ENCODE measurements at regions not wholly inside any gene's neighbourhood (a gene's known extent, or its start where the extent isn't known, plus 50 kb on each side); places are given as distances from the start of the nearest gene placed in this dataset.
"Not testable (repeated sequence)": the region's sequence is repeated elsewhere in the genome, so short reads cannot be mapped to it uniquely, and the experiment has no call there.

- DNase-seq (ENCODE audit: low read depth): no peak
These were observed 214.7 kb upstream of the PLPPR1 start for GRCh38 chr9:100813871-100814270.

DNA sequence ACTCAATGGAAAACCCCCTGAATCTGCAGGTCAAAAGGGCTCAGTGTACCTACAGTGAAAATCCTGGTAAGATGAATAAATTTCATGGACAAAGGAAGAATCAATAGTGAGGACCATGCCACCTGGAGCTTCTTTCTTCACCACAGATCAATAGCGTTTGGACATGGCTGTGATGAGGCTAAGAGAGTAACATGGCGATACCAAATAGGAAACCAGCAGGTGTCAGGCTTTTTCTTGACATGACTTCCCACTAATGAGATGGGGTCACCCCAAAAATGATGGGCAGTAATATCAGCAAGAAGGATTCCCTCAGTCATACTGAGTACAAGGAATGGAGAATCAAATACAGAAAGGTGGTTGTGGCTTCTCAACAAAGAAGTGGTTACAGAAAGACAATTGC lies 208.5 kb upstream of the PLPPR1 start:
- no peak for DNase-seq (ENCODE audit: low read depth)

DNA sequence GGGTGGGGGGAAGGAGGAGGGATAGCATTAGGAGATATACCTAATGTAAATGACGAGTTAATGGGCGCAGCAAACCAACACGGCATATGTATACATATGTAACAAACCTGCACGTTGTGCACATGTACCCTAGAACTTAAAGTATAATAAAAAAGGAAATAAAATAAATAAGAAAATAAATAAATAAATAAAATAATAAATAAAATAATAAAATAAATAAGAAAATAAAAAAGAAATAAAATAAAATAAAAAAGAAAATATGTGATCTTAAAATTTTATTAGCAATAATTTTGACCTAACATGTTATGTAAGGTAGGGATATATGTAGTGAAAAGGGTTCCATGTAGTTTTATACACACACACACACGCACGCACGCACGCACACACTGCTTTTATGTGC lies 195.5 kb upstream of the PLPPR1 start:
- DNase-seq (ENCODE audit: low read depth): not testable (repeated sequence)

DNA sequence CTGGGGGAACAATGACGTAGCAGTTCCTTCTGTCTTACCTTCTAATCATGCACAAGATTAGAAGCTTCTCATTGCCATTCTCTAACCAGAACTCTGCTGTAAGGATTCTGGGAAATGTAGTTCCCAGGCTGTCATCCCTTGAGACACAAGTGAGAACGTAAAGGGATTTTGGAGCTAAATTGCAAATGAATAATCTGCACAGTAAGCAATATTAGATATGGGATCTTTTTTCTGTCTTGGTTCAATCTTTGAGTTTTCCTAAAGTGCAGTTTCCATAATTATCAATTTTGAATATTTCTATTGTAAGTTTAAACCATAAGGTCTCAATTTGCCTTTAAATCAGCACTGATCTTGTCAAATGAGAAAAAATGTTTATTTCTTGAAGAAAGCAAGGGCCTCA lies 189.7 kb upstream of the PLPPR1 start:
- DNase-seq (ENCODE audit: low read depth): no peak

DNA sequence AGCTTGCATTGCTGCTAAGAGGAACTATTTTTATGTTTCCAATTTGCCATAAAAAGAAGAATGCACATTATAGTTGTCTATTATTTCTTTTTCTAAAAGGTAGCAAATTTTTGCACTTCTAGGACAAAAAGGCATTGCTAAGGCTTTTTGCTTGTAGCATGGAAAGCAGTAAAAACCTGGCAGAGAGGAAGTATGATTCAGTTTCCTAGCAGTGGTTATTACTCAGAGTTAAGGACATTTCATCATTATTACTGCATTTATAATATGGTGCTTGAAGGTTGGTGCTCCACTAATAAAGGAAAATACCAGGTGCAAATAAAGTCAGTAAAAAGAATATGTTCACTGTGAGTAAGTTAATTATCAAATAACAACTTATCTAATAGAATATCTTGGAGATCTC lies 179.8 kb upstream of the PLPPR1 start:
- DNase-seq (ENCODE audit: low read depth): no peak

DNA sequence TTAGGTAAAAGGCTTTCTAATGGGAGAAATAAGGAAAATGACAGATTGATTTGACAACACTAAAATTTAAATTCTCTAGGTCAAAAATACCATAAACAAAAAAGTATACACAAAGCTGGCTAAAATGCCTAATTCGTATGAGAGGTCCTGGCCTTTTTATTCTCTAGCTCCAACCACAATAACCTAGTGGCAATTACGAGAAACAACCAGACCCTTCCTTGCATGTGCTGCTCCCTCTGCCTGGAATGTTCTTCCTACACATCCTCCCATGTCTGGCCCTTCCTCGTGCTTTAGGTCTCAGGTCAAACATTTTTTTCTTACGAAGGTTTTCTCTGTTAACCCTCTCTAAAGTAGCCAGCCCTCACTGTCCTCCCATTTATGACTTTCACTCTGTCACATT lies 176.4 kb upstream of the PLPPR1 start:
- DNase-seq (ENCODE audit: low read depth): no peak

GRCh38 chr9:100856238-100856637 lies 172.3 kb upstream of the PLPPR1 start:
- no peak for DNase-seq (ENCODE audit: low read depth)

DNA sequence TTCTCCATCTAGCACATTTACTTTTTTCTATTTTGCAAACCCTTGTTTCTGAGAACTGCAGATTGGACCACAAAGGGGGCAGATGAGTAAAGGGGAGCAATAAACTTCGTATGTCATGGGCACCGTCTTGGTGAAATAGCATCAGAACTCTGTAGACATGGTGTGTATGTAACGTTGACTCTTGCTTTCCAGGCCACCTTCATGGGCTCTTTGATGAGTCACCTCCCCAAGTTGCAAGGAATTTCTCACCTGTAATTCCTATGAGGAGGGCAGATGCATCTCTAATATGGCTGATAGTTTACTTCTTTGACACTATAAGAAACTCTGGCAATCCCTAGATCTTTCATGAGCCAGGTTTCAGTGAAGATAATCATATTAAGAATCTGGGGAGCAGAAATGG lies 163.4 kb upstream of the PLPPR1 start:
- DNase-seq (ENCODE audit: low read depth): no peak

DNA sequence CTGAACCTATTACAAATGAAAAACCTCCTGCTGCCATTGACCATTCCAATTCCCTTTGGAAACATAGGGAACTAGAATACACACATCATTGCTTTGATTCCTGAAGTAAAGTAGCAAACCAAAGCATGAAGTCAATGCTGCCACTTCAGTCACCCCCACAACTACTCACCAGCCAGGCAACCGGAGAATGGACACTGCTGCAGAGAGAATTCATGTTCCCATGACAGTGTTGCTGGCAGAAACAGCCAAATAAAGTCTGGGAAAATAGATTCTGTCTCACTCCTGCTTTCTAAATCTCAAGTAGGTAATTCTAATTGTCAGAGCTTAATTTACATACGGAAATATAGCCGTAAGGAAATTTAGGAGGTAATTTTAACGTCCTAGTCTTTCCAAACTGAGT lies 162.9 kb upstream of the PLPPR1 start:
- no peak for DNase-seq (ENCODE audit: low read depth)

DNA sequence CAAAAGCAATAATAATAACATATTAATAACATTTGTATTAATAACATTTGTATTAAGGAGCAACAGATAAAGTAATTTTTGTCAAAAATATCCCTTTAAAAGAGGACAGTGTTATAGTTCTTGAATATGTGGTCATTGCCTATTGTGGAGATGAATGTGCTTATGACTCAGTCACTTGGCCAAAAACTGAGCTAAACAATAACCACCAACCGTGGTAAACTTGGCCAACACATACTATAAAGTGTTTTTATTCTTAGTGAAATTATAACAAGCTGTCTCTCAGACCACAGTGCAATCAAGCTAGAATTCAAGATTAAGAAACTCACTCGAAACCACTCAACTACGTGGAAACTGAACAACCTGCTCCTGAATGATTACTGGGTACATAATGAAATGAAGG lies 159.2 kb upstream of the PLPPR1 start:
- no peak for DNase-seq (ENCODE audit: low read depth)

GRCh38 chr9:100879884-100880283 lies 148.6 kb upstream of the PLPPR1 start:
- no peak for DNase-seq (ENCODE audit: low read depth)

GRCh38 chr9:100880284-100880683 lies 148.2 kb upstream of the PLPPR1 start:
- no peak for DNase-seq (ENCODE audit: low read depth)

- DNase-seq (ENCODE audit: low read depth): no peak
These were observed 144.0 kb upstream of the PLPPR1 start for GRCh38 chr9:100884518-100884917.

GRCh38 chr9:100890321-100890720 lies 138.2 kb upstream of the PLPPR1 start:
- no peak for DNase-seq (ENCODE audit: low read depth)

DNA sequence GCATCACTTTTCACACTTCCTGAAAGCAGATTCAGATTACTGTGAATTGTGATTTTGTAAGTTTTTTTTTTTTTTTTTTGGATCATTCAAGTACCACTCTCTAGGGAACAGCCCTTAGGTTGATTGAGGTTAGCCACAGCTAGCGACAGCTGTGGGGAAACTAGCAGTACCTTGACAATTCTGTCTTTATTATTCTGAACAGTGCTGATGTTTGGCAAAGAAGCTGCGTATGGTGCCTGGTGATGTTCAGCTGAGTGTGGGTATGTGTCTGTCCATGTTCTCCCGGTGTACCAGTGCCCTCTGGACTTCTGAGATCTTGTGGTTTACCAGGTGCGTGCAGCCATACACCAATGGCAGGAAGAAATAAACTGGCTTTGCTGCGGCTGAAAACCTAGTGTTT lies 117.3 kb upstream of the PLPPR1 start:
- DNase-seq (ENCODE audit: low read depth): no peak

DNA sequence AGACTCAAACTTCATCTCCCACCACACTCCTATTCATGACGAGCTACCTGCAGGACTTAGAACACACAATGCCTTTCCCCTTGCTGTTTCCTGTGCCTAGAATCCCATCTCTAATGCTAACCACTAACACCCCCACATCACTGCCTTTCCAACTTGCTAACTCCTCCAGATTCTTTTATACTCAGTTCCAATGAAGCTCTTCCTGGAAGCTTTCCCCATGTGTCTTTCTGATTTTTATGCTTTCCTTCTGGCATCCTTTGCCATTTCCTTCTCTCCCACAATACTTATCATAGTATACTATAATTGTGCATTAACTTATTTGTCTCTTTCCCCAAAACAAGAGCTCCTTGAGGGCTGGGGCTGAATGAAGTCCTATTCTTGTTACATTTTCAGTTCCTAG lies 115.3 kb upstream of the PLPPR1 start:
- DNase-seq (ENCODE audit: low read depth): no peak

GRCh38 chr9:100914266-100914665 lies 114.3 kb upstream of the PLPPR1 start:
- no peak for DNase-seq (ENCODE audit: low read depth)

DNA sequence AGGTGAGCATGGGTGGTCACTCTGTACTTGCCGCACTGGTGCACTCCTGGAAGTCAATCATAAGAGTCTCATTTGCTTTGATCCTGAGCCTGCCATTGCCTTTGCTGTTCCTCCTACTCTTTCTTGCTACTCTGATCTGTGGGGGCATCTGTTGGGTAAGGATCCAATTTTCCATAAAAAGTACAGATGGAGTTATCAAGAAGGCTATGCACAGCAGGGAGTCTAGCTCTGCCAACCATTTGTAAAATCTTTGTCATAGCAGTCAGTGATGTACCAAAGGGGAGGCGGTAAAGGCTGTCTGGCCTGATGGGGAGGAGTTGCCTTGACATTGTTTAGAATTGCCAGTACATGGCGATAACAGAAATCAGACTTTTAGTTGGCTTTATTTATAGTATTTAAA lies 109.0 kb upstream of the PLPPR1 start:
- DNase-seq (ENCODE audit: low read depth): no peak

GRCh38 chr9:100926366-100926765 lies 102.2 kb upstream of the PLPPR1 start:
- DNase-seq (ENCODE audit: low read depth): no peak

DNA sequence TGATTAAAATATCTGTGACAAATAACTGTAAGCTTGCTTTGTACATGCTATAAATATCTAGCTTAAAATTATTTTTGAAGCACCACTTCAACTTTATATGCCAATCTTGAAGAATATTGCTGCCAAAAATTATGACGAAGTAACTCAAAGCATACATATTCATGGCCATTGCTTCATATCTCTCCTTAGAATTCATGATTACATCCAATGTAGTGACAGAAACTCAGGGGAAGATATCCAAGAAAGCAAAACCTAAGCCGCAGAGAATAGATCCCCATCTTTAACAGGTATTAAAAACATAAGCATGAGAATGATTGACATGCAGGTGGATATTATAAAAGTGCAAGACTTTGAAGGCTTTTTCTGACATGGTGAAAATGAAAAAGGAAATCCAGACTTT lies 100.8 kb upstream of the PLPPR1 start:
- DNase-seq (ENCODE audit: low read depth): no peak

GRCh38 chr9:100933656-100934055 lies 94.9 kb upstream of the PLPPR1 start:
- no peak for DNase-seq (ENCODE audit: low read depth)

- DNase-seq (ENCODE audit: low read depth): no peak
These were observed 91.1 kb upstream of the PLPPR1 start for GRCh38 chr9:100937382-100937781.

- no peak for DNase-seq (ENCODE audit: low read depth)
These were observed 90.0 kb upstream of the PLPPR1 start for GRCh38 chr9:100938507-100938906.

- no peak for DNase-seq (ENCODE audit: low read depth)
These were observed 88.9 kb upstream of the PLPPR1 start for GRCh38 chr9:100939636-100940035.

GRCh38 chr9:100959226-100959625 lies 69.3 kb upstream of the PLPPR1 start:
- DNase-seq (ENCODE audit: low read depth): no peak
